HPDE6-E6E7 (cell line): ENCODE measurements at regions not wholly inside any gene's neighbourhood (a gene's known extent, or its start where the extent isn't known, plus 50 kb on each side); places are given as distances from the start of the nearest gene placed in this dataset.
"Not testable (repeated sequence)": the region's sequence is repeated elsewhere in the genome, so short reads cannot be mapped to it uniquely, and the experiment has no call there.

Experiments
- DNase-seq: peaks from one replicate; pipeline ENCODE4 v3.0.0; 2011; ENCODE audit warnings: missing footprints; ENCODE audit errors: extremely low spot score

- DNase-seq: no peak
These were observed 265.5 kb downstream of the KCNJ2 start for GRCh38 chr17:70434536-70435490.

GRCh38 chr17:70437656-70438055 is 268.3 kb downstream of the KCNJ2 start:
- DNase-seq: no peak

GRCh38 chr17:70446446-70446845 is 277.1 kb downstream of the KCNJ2 start:
- no peak for DNase-seq

GRCh38 chr17:70447588-70447987 is 278.3 kb downstream of the KCNJ2 start:
- no peak for DNase-seq

- not testable (repeated sequence) for DNase-seq
These were observed 283.7 kb downstream of the KCNJ2 start for GRCh38 chr17:70453075-70453474.

- no peak for DNase-seq
These were observed 285.0 kb downstream of the KCNJ2 start for GRCh38 chr17:70454377-70454776.

GRCh38 chr17:70454908-70455307 is 285.6 kb downstream of the KCNJ2 start:
- no peak for DNase-seq

- no peak for DNase-seq
These were observed 295.7 kb downstream of the KCNJ2 start for GRCh38 chr17:70464995-70465394.

GRCh38 chr17:70468661-70469060 is 299.3 kb downstream of the KCNJ2 start:
- no peak for DNase-seq

- DNase-seq: no peak
These were observed 303.7 kb downstream of the KCNJ2 start for GRCh38 chr17:70473049-70473448.

GRCh38 chr17:70476368-70476767 is 307.0 kb downstream of the KCNJ2 start:
- DNase-seq: no peak

- no peak for DNase-seq
These were observed 309.6 kb downstream of the KCNJ2 start for GRCh38 chr17:70478902-70479301.

GRCh38 chr17:70479779-70480178 is 310.4 kb downstream of the KCNJ2 start:
- no peak for DNase-seq

GRCh38 chr17:70483624-70484023 is 314.3 kb downstream of the KCNJ2 start:
- DNase-seq: no peak

GRCh38 chr17:70484050-70484449 is 314.7 kb downstream of the KCNJ2 start:
- DNase-seq: no peak

GRCh38 chr17:70484496-70484895 is 315.2 kb downstream of the KCNJ2 start:
- no peak for DNase-seq

GRCh38 chr17:70492368-70492767 is 323.0 kb downstream of the KCNJ2 start:
- no peak for DNase-seq

- no peak for DNase-seq
These were observed 324.0 kb downstream of the KCNJ2 start for GRCh38 chr17:70493277-70493874.

- DNase-seq: no peak
These were observed 329.3 kb downstream of the KCNJ2 start for GRCh38 chr17:70498631-70499030.

- DNase-seq: no peak
These were observed 329.9 kb downstream of the KCNJ2 start for GRCh38 chr17:70499067-70499786.

GRCh38 chr17:70503449-70503848 is 334.1 kb downstream of the KCNJ2 start:
- DNase-seq: no peak

GRCh38 chr17:70510288-70510687 is 341.0 kb downstream of the KCNJ2 start:
- DNase-seq: no peak
